NCI-H2196 (cell line): ENCODE measurements at regions not wholly inside any gene's neighbourhood (a gene's known extent, or its start where the extent isn't known, plus 50 kb on each side); places are given as distances from the start of the nearest gene placed in this dataset.

Experiments
- DNase-seq: peaks from one replicate; lab custom pipeline; 2025; ENCODE audit not compliant: unreplicated experiment; lab: John Stamatoyannopoulos, UW

DNA sequence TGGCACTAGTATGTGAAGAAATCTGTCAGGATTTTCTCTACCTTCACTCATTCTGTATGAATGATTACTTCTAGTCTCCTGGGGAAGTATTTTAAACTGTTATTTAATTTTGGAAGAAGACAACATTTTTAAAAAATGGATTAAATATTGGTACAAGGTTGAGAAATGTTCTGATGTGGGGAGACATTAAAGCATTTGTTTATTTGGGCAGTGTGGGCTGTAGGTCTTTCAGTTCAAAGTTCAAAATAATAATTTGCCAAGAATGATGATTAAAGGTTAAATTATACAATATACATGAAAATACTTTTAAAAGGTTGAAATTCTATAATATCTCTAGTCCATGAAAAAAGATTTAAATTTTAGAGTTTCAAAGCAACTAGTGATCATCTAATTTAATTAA lies 194.7 kb downstream of the NHLRC3 start:
- no peak for DNase-seq

DNA sequence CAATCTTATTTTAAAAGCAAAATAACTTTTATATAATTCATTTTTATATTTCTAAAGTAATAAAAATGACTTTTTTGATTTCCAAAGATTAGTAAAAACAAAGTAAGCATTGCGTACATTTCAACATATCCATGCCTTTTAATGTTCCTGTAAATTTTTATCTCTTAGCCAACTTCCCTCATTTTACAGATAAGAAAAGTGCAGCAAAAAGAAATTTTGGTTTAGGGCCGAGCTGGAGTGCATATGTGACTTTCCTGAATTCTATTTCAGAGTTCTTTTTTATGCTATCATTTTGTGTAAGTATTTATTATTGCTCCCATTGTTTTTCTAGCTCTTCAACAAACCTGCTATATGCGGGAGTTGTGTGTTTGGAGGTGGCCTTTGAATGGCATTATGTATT lies 195.3 kb downstream of the NHLRC3 start:
- DNase-seq = no peak

DNA sequence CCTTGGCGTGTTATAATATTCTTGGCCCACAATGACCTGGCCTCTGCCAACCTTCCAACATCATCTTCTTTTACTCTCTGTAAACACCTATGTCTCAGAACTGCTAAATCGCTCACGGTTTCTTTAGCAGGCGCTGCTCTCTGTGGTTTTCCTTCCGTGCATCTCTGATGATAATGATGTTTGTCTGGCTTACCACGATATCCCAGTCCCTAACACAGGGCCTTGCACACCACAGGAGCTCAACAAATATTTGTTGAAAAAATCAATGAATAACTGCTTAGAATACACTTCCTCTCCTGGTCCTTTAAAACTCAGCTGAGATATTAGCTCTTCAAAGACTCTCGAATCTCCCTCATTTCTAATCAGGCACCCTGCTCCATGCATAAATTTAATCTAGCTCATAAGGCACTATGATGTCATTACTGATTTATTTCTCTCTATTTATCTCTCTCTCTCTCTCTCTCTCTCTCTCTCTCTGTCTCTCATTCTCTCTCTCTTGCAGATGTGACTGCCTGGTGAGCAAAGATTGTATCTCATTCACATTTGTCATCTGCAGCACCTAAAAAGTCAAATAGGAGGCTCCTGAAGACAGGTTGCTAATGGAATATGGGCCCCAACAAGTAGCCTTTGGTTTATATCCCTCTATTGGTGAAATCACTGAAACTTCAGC lies 206.4 kb downstream of the NHLRC3 start:
- DNase-seq = no peak

DNA sequence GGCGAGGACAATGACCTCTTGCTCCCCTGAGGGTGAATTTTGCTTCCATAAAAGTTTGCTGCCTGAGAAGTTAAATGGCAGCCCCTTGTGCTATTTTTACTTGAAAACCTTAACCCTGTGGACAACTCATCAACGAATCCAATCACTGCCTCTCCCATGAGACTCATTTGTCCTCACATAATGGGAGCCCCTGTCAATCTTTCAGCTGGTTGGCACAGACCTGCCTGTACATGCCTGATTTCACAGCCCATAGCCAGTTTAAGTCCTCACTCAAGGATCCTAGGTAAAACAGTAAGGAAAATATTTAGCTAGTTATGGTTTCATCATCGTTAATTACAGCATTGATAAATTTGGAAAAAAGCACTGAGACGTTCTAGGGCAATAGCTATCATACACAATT lies 207.4 kb downstream of the NHLRC3 start:
- DNase-seq = no peak

DNA sequence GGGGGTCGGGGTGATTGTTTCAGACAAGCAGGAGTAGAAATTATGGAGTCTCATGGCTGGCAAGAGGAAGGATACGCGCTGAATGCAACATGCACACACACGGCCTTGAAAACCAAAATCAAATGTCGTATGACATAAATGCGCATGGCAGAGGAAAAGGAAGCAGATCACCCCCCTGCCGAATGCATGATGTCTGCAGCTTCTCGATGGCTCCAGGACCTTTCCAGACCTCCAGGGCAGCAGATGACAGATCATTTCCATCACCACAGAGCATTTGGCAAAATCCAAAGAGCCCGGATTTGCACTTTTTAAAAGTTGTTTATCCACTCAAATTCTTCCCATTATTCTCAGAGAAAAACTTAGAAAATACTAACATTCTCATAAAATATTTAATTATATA lies 211.7 kb downstream of the NHLRC3 start:
- no peak for DNase-seq

DNA sequence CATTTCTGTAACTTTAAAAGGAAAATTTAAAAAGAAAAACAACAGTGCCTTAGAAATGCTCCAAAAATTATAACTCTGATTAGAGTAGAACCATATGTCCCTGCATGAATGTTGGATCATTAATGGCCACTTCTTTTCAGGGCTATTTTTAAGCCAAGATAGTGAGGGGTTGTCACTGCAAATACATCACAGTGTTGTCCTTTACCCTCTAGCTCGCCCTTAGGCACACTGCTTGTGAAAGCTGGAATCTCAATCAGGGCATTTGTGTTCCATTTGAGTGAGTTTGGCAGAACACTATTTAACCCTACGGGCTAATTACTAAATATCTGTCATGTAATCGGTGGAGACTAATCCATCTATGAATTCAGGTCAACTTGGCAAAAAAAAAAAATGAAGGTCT lies 212.2 kb downstream of the NHLRC3 start:
- DNase-seq = no peak

DNA sequence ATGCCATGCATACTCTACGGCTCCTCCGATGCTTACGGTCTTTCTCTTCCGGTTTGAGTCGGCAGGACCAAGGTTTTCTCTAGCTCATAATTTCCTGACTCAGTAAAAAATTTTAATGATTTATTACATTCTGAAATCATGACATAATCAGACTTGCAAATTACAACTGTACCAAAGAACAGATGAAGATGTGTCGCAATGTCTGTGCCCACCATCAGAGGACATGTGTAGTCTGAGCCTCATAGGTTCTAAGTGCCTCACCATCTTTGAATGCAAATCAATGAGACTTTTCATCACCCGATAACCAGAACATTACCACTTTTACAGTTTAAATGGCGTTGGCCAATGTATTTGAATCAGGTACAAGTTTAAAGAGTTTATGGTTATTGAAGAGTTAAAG lies 213.1 kb downstream of the NHLRC3 start:
- DNase-seq = no peak

DNA sequence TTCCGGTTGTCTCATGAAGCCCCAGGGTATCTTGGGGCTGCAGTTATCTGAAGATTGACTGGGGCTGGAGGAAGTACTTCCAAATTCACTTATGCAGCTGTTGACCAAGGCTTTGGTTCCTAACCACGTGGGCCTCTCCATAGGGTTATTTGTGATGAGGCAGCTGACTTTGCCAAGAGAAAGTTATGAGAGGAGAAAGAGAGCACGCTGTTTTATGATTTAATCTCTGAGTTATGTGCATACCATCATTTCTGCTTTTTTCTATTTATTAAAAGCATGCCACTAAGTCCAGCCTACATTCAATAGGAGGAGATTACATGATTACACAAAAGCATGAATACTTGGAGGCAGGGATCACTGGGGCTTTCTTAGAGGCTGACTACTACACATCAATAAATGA lies 215.5 kb downstream of the NHLRC3 start:
- DNase-seq = no peak

DNA sequence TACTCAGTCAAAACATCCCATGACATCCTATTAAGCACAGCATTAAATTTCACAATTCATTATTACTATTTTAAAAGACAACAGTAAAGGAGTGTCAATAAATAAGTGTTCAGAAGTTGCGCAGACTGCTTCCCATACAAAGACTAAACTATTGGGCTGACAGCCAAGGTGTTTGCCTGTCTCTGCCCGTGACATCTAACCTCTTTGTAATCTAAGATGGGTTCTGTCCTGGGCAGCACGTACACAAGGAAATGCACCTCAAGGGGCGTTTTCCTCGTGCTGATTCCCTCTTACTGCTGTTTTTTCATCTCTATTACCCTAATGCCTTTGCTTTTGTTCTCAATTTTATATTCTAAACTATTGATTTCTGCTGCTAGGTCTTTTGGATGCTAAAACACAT lies 216.3 kb downstream of the NHLRC3 start:
- DNase-seq = peak; percentile 23

DNA sequence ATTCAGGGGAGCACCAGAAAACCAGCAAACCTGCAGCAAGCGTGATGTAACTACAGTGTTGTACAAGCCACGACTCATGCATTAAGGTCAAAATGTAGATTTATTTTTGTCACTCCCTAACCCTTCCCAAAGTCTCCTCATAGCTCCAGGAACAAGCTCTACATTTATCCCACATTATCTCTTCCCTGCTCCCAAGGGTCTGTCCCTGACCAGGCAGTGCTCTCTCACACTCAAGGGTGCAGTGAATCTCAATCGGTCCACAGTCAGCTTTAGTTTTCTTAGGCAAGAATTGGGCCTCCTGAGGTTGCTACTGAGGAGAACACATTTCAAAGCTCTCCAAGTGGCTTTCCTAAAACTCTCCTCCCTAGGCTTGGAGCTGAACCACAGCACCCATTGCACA lies 219.4 kb downstream of the NHLRC3 start:
- no peak for DNase-seq

DNA sequence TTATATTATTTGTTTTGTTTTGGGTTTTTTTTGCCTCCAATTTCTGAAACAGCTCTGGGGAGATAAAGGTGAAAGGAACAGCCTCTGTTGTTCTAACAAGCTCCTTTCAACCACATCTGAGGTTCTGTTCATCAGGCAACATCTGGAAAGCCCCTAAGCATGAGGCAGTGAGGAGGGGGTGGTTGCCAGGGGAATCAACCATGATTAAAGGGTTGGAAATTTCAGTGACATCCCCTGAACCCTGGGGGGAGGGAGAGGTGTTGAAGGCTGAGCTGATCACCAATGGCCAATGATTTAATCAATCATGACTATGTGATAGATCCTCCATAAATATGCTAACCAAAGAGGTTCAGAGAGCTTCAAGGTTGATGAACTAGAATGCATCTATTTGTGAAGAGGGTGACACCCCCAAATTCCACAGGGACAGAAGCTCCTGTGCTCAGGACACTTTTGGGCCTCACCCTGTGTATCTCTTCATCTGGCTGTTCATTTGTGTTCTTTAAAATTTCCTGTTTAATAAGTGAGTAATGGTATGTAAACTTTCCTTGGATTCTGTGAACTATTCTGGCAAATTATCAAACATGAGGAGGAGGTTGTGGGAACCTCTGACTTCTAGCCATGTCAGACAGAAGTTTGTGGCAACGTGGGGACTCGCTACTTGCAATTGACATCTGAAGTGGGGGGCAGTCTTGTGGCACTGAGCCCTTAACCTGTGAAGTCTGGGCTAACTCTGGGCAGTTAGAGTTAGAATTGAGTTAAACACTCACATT lies 221.3 kb downstream of the NHLRC3 start:
- no peak for DNase-seq

DNA sequence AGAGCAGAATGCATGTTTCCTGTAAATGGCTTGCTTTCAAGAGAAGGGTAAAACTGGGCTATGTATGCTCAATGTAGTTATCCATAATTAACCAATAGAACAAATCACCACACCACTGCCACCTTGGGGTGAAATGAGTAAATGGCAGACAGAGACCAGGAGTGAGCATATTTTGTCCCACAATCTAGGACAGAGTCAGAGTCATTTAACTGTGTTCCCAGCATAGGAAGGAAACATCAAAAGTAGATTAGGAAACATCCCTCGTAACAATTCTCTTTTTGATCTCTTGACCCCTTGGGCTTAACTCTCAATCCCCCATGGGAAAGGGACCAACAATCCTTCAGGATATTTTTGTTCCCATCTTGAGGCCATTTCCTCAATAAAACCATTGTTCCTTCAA lies 224.8 kb downstream of the NHLRC3 start:
- peak; percentile 23 for DNase-seq

DNA sequence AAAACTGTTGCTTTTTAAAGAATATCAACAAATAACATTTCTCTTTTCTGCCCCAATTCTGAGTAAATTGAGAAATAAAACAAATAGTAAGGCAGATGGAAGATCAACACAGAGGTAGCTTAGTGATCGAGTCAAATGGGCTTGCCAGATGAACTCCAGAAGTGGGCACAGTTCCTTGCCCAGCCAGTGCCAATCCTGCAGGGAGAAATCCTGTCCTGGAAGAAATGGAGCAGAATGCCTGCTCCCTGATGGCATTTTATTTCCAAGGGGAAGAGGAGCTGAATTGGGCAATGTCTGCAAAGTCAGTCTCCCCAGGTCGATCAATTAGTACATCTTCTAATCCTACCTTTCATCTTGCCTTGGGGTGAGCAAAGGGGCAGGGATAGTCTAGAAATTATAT lies 225.3 kb downstream of the NHLRC3 start:
- no peak for DNase-seq

DNA sequence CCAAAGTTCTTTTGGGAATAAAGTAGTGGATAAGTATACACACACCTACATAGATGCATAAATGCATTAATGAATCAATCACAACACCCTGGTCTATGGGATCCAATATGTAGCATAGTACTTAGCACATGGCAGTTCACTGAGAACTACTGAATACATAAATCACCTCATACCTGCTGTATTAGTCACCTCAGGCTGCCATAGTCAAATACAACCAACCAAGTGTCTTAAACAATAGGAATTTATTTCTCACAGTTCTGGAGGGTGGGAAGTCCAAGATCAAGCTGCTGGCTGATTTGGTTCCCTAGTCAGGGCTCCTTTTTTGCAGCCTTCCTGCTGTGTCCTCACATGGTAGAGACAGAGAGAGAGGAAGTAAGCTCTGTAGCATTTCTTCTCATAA lies 228.2 kb downstream of the NHLRC3 start:
- DNase-seq = no peak

DNA sequence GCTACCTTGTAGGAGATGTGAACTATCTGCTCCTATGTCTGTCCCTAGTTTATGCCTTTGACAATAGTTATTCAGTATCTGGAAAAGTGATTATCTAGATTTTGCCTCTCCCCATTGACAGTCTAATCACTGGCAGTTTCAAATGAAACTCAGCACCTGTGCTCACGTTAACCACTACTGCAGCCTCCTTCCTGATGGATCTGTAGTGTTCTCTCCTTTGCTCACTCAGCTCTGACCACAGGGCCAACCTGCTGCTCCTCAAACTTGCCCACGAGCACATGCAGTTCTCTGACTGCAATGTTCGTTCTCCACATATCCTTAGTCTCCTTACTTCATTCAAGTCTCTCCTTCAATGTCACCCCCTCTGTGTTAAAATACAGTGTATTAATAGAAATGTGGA lies 230.1 kb downstream of the NHLRC3 start:
- no peak for DNase-seq

DNA sequence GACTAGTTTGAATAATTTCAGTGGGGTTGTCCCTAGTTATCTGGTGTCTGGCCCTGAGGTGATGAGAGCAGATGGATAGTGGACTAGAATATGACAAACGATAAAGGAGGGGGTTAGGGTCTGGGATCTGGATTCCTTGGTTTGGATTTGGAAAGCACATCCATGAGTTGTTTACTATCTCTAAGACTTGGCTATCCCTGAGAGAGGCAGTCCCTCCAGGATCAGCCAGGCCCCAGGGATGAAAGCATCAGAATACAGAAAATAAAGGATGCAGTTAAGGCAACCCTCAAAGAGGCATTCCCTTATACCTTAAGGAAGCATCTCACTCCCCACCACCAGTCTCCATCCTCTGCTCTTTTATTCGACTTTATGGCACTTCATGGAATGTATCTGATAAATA lies 230.7 kb downstream of the NHLRC3 start:
- DNase-seq = no peak

DNA sequence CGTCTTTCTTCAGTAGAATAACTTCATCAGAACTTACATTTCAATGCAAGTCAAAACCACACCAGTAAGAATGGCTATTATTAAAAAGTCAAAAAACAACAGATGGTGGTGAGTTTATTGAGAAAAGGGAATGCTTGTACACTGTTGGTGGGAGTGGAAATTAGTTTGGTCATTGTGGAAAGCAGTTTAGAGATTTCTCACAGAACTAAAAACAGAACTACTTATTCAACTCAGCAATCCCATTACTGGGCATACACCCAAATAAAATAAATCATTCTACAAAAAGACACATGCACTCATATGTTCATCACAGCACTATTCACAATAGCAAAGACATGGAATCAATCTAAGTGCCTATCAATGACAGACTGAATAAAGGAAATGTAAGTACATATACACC lies 231.2 kb downstream of the NHLRC3 start:
- DNase-seq = no peak

DNA sequence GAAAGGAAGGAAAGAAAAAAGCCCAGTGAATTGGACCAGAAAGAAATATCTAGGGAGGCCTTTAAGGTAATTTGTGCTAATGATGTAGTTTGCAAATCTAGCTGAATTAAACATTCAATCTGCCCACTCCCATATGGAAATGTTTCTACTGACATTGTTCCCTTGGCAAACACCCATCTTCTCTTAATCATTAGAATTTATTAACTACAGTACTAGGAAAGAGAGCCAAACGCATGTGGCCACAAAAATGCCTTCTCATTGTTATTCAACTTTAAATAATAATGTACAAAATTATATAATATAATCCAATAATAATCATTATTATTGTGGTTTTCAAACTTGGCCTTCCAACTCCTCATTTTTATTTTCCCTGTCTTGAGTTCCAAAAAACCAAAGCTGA lies 234.7 kb downstream of the NHLRC3 start:
- DNase-seq = no peak

DNA sequence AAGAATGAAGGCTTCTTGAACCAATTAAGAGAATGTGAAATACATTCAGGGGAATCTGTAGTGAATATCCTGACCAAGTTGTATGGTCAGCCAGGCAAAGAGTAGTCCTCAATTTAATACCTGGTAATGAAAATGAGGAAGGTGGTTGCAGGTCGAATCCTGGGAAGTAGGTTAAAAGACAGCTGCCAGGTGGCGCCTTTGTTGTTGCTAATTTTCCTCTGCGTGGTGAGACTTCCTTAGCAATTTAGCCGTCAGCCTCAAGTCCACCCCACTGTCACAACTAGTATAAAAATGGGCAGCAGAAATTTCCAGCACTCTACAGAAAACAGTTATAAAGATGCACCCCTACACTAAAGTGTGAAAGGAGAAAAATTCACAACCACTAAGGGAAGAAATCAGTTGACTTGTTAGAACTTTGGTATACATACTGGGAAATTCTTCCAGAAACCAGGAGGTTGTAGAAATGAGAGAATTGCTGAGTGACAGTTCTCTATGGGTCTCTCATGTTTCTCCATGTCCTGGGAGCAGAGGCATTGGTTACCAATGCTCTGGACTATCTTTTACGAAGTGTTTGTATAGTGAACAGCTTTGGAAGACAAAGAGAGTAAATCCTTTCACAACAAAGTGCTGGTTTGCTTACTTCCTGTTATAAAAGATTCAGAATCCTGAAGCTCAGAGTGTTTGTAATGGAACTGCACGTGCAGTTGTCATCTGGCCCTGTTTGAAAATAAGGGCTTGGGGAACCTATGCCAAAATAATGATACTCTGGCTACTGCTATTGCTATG lies 235.9 kb downstream of the NHLRC3 start:
- no peak for DNase-seq

DNA sequence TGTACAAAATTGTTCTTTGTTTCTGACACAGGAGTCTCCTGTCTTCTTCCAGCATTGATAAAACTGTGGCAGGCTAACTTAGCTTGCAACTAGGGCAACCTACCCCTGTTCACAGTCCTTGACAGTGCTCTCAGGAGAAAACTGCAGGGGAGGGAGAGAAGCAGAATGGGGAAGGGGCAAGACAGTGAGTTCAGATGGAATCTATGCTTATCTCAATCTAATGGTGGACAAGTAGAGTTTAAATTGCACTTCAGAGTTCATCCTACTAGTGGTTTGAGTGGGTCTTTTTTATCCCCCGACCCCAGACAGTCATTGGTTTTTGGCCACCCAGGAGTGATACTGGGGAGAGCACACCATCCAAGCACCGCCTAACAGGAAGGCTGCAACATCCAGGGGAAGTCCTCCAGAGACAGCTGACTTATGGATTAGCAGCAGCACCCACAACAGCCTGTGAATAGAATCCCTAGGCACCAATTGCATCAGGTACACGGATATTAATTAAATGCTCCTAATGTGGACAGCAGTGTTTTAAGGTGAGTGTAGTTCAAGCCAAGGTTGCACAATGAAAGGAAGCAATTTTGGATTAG lies 236.6 kb downstream of the NHLRC3 start:
- DNase-seq = no peak

DNA sequence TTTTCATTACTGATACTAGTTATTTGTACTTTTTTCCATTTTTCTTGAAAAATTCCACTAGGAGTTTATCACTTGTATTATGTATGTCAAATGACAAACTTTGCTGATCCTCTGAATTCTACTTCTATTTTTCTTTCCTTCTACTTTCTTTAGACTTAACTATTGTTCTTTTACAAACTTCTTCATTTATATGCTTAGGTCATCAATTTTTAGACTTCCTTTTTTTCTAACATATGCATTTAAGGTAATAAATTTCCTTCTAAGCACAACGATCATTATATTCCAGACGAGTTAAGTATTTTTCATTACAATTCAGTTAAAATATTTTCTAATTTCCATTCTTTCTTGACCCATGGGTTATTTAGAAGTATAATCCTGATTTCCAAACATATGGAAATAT lies 240.8 kb downstream of the NHLRC3 start:
- DNase-seq = no peak
